Esophagus squamous epithelium (tissue), 4 donors: ENCODE measurements at regions not wholly inside any gene's neighbourhood (a gene's known extent, or its start where the extent isn't known, plus 50 kb on each side); places are given as distances from the start of the nearest gene placed in this dataset.

Experiments
- POLR2A ChIP-seq, 4 donors: fragments of 450-650 bp; IDR thresholded peaks; one replicate each; pipeline ENCODE4 v1.6.1; 2017; ENCODE audit warnings: antibody characterized with exemption in 4 of 4, mild to moderate bottlenecking in 4 of 4, moderate library complexity in 3 of 4
- TF ChIP-seq, protein P1 (sequence below), 6 experiments: fragments of 450-650 bp in 4 of 6; fragments of 200-600 bp in 2 of 6; sonication (generic) in 2 of 6; IDR thresholded peaks; one replicate each; pipeline ENCODE4 v1.5.1; 2016 to 2019; ENCODE audit warnings: antibody characterized with exemption in 6 of 6, mild to moderate bottlenecking in 4 of 6, moderate library complexity in 4 of 6

- TF ChIP-seq, protein P1, sequence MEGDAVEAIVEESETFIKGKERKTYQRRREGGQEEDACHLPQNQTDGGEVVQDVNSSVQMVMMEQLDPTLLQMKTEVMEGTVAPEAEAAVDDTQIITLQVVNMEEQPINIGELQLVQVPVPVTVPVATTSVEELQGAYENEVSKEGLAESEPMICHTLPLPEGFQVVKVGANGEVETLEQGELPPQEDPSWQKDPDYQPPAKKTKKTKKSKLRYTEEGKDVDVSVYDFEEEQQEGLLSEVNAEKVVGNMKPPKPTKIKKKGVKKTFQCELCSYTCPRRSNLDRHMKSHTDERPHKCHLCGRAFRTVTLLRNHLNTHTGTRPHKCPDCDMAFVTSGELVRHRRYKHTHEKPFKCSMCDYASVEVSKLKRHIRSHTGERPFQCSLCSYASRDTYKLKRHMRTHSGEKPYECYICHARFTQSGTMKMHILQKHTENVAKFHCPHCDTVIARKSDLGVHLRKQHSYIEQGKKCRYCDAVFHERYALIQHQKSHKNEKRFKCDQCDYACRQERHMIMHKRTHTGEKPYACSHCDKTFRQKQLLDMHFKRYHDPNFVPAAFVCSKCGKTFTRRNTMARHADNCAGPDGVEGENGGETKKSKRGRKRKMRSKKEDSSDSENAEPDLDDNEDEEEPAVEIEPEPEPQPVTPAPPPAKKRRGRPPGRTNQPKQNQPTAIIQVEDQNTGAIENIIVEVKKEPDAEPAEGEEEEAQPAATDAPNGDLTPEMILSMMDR (IDR thresholded peaks at IDR 0.05) = no peak
- no peak for TF ChIP-seq POLR2A (IDR thresholded peaks at IDR 0.05)
Measured at GRCh38 chr2:67585400-67585799, 188.3 kb downstream of the ETAA1 start.
